A673 (cell line): ENCODE measurements at regions not wholly inside any gene's neighbourhood (a gene's known extent, or its start where the extent isn't known, plus 50 kb on each side); places are given as distances from the start of the nearest gene placed in this dataset.

Experiments
- BruUV-seq: library from RNA; stranded (reverse); fragments of 400-500 nt; replicated peaks from 2 replicates; lab custom pipeline; 2021; lab: Mats Ljungman, UMichigan
- CTCF ChIA-PET: fragments of 300-600 bp; sonication (Branson Sonifier 250); formaldehyde crosslinking; loops from one replicate; lab custom pipeline; 2022; ENCODE audit warnings: antibody characterized with exemption; lab: Charles Lee
- POLR2A ChIA-PET: fragments of 300-600 bp; sonication (Branson Sonifier 250); formaldehyde crosslinking; loops from one replicate; lab custom pipeline; 2022; ENCODE audit warnings: antibody characterized with exemption; ENCODE audit not compliant: low non-redundant PET; lab: Charles Lee
- DNase-seq: peaks from one replicate; pipeline ENCODE4 v3.0.0-alpha.2; 2015; ENCODE audit warnings: low spot score
- H3K27ac ChIP-seq: fragments of 200-600 bp; sonication (generic); 2 replicates; pipeline ENCODE4 v1.5.1; 2016; ENCODE audit warnings: mixed run types, low read depth, mild to moderate bottlenecking, mixed read lengths, antibody characterized with exemption, low read length; ENCODE audit not compliant: poor library complexity, severe bottlenecking
- H3K27me3 ChIP-seq: fragments of 200-600 bp; sonication (generic); replicated peaks from 2 replicates; pipeline ENCODE4 v1.6.1; 2017; ENCODE audit warnings: mixed run types, low read depth, mild to moderate bottlenecking, mixed read lengths, antibody characterized with exemption, low read length; ENCODE audit not compliant: insufficient read depth, poor library complexity
- H3K36me3 ChIP-seq: fragments of 200-600 bp; sonication (generic); 2 replicates; pipeline ENCODE4 v1.6.1; 2016; ENCODE audit warnings: mixed run types, mild to moderate bottlenecking, mixed read lengths, antibody characterized with exemption, low read length; ENCODE audit not compliant: insufficient read depth, poor library complexity, severe bottlenecking
- H3K4me1 ChIP-seq: fragments of 200-600 bp; sonication (generic); 2 replicates; pipeline ENCODE4 v1.6.1; 2017; ENCODE audit warnings: mixed run types, mild to moderate bottlenecking, mixed read lengths, antibody characterized with exemption, low read length; ENCODE audit not compliant: insufficient read depth, poor library complexity, severe bottlenecking
- H3K4me3 ChIP-seq: fragments of 200-600 bp; sonication (generic); 2 replicates; pipeline ENCODE4 v1.5.1; 2016; ENCODE audit warnings: low read depth, mixed run types, mild to moderate bottlenecking, mixed read lengths, low read length; ENCODE audit not compliant: poor library complexity, severe bottlenecking
- H3K9me3 ChIP-seq: fragments of 200-600 bp; sonication (generic); 2 replicates; pipeline ENCODE4 v1.6.1; 2016; ENCODE audit warnings: mixed run types, low read depth, mild to moderate bottlenecking, mixed read lengths, antibody characterized with exemption, low read length; ENCODE audit not compliant: poor library complexity, severe bottlenecking
- EZH2 ChIP-seq: fragments of 200-600 bp; sonication (generic); IDR thresholded peaks from 2 replicates; pipeline ENCODE4 v1.6.1; 2017; ENCODE audit warnings: borderline replicate concordance, low read depth, mild to moderate bottlenecking, mixed read lengths, antibody characterized with exemption, low read length; ENCODE audit not compliant: poor library complexity, severe bottlenecking
- intact Hi-C: fragments of 100-400 bp; cut with micrococcal nuclease; formaldehyde crosslinking; loops from one replicate; pipeline ENCODE4 v1.10.0; 2022; ENCODE audit not compliant: unreplicated experiment
- TF ChIP-seq, protein P1 (sequence below): fragments of 300-800, 200-600 bp; sonication (generic); conservative IDR thresholded peaks from 2 replicates; pipeline ENCODE4 v1.5.1; 2017; ENCODE audit warnings: low read depth, mild to moderate bottlenecking, antibody characterized with exemption, low read length, moderate library complexity, mixed read lengths

DNA sequence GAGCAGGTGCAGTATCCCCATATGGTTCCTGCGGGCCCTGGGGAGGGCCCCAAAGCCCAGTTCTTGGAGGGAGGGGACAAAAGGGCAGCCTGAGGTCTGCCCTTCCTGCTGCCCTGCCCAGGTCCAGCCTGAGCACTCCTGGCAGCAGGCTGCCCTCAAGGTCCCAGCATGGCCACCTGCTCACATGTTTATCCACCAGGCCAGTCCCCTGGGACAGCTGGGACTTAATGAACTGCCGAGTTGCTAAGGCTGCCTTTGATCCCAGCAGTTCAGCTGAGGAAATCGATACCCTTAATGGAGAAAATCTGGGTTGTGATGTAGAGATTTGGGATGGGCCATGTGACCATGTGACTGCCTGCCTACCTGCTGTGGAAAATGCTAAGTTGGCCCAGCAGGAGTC, 146.2 kb downstream of the TRIM29 start:
- no peaks in the 10 kb centered on the region for H3K36me3 ChIP-seq
- no peak for DNase-seq
- H3K9me3 ChIP-seq = no peaks in the 10 kb centered on the region
- no peak overlapping the region for H3K4me3 ChIP-seq
- H3K27ac ChIP-seq = no peak overlapping the region
- POLR2A ChIA-PET = no interaction called here
- intact Hi-C loops = no loop called here
- CTCF ChIA-PET = no interaction called here
- H3K4me1 ChIP-seq = no peaks in the 10 kb centered on the region
- H3K27me3 ChIP-seq = peaks cover 13% of the 10 kb centered on the region
- no TSS peak for BruUV-seq
- TF ChIP-seq EZH2 = no peak
- TF ChIP-seq, protein P1, sequence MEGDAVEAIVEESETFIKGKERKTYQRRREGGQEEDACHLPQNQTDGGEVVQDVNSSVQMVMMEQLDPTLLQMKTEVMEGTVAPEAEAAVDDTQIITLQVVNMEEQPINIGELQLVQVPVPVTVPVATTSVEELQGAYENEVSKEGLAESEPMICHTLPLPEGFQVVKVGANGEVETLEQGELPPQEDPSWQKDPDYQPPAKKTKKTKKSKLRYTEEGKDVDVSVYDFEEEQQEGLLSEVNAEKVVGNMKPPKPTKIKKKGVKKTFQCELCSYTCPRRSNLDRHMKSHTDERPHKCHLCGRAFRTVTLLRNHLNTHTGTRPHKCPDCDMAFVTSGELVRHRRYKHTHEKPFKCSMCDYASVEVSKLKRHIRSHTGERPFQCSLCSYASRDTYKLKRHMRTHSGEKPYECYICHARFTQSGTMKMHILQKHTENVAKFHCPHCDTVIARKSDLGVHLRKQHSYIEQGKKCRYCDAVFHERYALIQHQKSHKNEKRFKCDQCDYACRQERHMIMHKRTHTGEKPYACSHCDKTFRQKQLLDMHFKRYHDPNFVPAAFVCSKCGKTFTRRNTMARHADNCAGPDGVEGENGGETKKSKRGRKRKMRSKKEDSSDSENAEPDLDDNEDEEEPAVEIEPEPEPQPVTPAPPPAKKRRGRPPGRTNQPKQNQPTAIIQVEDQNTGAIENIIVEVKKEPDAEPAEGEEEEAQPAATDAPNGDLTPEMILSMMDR = no peak

DNA sequence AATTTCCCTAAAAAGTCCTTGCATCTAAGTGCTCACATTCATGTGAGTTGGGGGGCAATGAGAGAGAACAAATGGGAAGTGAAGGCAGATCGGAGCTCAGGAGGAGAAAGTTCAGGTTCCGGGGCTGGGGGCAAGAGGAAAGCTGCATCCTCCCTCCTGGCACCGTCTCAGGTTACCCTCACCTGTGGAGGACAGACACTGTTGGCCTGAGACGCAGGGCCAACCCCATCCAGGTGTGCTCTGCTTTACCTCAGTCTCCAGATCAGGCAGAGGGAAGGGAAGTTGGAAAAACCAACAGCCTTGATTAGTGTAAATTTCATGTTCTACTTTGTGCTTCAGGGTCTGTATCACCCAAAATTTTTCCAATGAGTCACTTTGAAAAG, 146.9 kb downstream of the TRIM29 start:
- H3K4me3 ChIP-seq = no peak overlapping the region
- H3K27me3 ChIP-seq = peaks cover 18% of the 10 kb centered on the region
- H3K9me3 ChIP-seq = no peaks in the 10 kb centered on the region
- intact Hi-C loops = no loop called here
- H3K36me3 ChIP-seq = no peaks in the 10 kb centered on the region
- DNase-seq = no peak
- POLR2A ChIA-PET = no interaction called here
- CTCF ChIA-PET = no interaction called here
- BruUV-seq = no TSS peak
- TF ChIP-seq, protein P1 = no peak
- TF ChIP-seq EZH2 = no peak
- H3K27ac ChIP-seq = no peak overlapping the region
- no peaks in the 10 kb centered on the region for H3K4me1 ChIP-seq

DNA sequence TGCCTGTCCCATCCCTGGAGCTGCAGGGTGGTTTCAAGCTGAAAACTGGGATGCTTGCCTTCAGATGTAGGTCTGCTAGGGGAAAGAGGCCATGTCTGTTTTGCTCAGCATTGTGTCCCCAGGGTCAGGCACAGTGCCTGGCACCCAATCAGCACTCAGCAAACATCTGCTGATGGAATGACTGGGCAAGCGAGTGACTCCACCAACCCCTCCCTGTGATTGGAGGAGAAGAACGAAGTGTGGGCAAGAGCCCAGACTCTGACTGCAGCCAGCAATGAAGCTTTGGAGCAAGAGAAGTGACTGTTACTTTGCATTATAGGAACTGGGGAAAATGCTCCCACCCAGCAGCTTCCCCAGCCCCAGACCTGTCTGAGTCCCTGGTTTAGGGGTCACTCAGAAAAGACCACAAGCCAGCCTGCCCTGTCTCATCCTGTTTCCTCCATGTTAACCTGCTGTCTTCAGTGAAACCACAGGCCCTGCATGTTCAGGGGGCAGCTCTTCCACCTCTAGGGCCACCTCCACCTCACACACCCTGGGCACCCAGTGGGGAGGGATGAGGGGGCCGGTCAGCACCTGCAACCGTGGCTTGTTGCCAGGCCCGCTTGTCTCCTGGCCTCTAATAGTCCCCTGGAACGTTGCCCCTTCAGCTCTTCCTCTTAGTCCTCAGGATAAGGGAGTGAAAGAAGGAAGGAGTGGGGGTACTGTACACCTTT, 147.4 kb downstream of the TRIM29 start:
- CTCF ChIA-PET = no interaction called here
- Histone ChIP-seq H3K4me3 (no peak overlapping the region), H3K27me3 (peaks cover 21% of the 10 kb centered on the region), H3K9me3 (no peaks in the 10 kb centered on the region), H3K4me1 (no peaks in the 10 kb centered on the region), H3K36me3 (no peaks in the 10 kb centered on the region), H3K27ac (no peak overlapping the region)
- DNase-seq = no peak
- intact Hi-C loops = no loop called here
- POLR2A ChIA-PET = no interaction called here
- no TSS peak for BruUV-seq
- TF ChIP-seq EZH2 = no peak
- TF ChIP-seq, protein P1 = no peak
